GM12878 (cell line): ENCODE measurements at regions not wholly inside any gene's neighbourhood (a gene's known extent, or its start where the extent isn't known, plus 50 kb on each side); places are given as distances from the start of the nearest gene placed in this dataset.

Source experiments
- ATAC-seq: fragments of 200-7000 bp; cut with Tn5 transposase; 3 replicates; pipeline ENCODE4 v1.9.1; 2020; ENCODE audit warnings: mild to moderate bottlenecking, moderate library complexity
- BruUV-seq: library from RNA; stranded (reverse); fragments of 400-500 nt; replicated peaks from 2 replicates; lab custom pipeline; 2021; lab: Mats Ljungman, UMichigan
- CTCF ChIA-PET: fragments of 300-600 bp; sonication (Branson Sonifier 250); formaldehyde crosslinking; extraction: SDS; loops from one replicate; lab custom pipeline; 2021; ENCODE audit warnings: inconsistent platforms; lab: Yijun Ruan, JAX
- POLR2A ChIA-PET: fragments of 350-600 bp; formaldehyde crosslinking; extraction: SDS; loops from one replicate; lab custom pipeline; 2021; ENCODE audit warnings: inconsistent platforms; lab: Charles Lee
- RAD21 ChIA-PET: fragments of 300-600 bp; sonication (Branson Sonifier 250); formaldehyde crosslinking; loops from one replicate; lab custom pipeline; 2023; ENCODE audit warnings: antibody characterized with exemption; ENCODE audit not compliant: unreplicated experiment; lab: Charles Lee
- SMC1A ChIA-PET: fragments of 300-600 bp; sonication (Branson Sonifier 250); formaldehyde crosslinking; loops from one replicate; lab custom pipeline; 2023; ENCODE audit not compliant: unreplicated experiment, uncharacterized antibody; lab: Charles Lee
- DNase-seq: peaks from one replicate; pipeline ENCODE4 v3.0.0-alpha.2; 2011; ENCODE audit warnings: low read depth, low spot score
- FAIRE-seq: peaks from 3 replicates; lab custom pipeline; 2011; peaks lifted over from hg19 to GRCh38; lab: Jason Lieb, UNC
- H2AFZ ChIP-seq: 2 replicates; pipeline ENCODE4 v1.6.0; 2011; ENCODE audit warnings: low read depth, low read length, control low read depth; ENCODE audit not compliant: control insufficient read depth
- H3K27ac ChIP-seq: 2 replicates; pipeline ENCODE4 v1.5.1; 2011; ENCODE audit warnings: control low read depth; ENCODE audit not compliant: control insufficient read depth, insufficient read depth
- H3K27me3 ChIP-seq, 2 experiments: replicated peaks in 1 of 2; 2 replicates each; pipeline versions ENCODE4 v1.6.0 to v1.6.1; 2011; ENCODE audit warnings: low read length in 1 of 2; ENCODE audit not compliant: control insufficient read depth in 2 of 2, insufficient read depth in 2 of 2
- H3K36me3 ChIP-seq, 2 experiments: 2 replicates each; pipeline ENCODE4 v1.5.1; 2011; ENCODE audit warnings: low read length in 1 of 2; ENCODE audit not compliant: control insufficient read depth in 2 of 2, insufficient read depth in 2 of 2
- H3K4me1 ChIP-seq: 2 replicates; pipeline ENCODE4 v1.6.1; 2011; ENCODE audit warnings: mild to moderate bottlenecking, low read length, moderate library complexity, mixed read lengths; ENCODE audit not compliant: control insufficient read depth, insufficient read depth
- H3K4me2 ChIP-seq: 2 replicates; pipeline ENCODE4 v1.6.0; 2011; ENCODE audit warnings: control low read depth; ENCODE audit not compliant: control insufficient read depth, insufficient read depth
- H3K4me3 ChIP-seq: fragments of 200-600 bp; sonication (generic); 2 replicates; pipeline ENCODE4 v1.5.1; 2016
- H3K79me2 ChIP-seq: 2 replicates; pipeline ENCODE4 v1.6.0; 2011; ENCODE audit warnings: low read length; ENCODE audit not compliant: control insufficient read depth, insufficient read depth
- H3K9ac ChIP-seq: 2 replicates; pipeline ENCODE4 v1.8.0; 2011; ENCODE audit warnings: low read length, control low read depth, mixed read lengths; ENCODE audit not compliant: control insufficient read depth, insufficient read depth
- H3K9me3 ChIP-seq: replicated peaks from 3 replicates; pipeline ENCODE4 v1.5.1; 2011; ENCODE audit warnings: mild to moderate bottlenecking, low read length; ENCODE audit not compliant: control insufficient read depth, insufficient read depth
- H4K20me1 ChIP-seq: 2 replicates; pipeline ENCODE4 v1.6.0; 2011; ENCODE audit not compliant: control insufficient read depth, insufficient read depth
- BACH1 ChIP-seq: fragments of 450-650 bp; IDR thresholded peaks from 2 replicates; pipeline ENCODE4 v1.6.1; 2017; ENCODE audit warnings: mild to moderate bottlenecking, borderline replicate concordance
- CHD1 ChIP-seq: IDR thresholded peaks from 2 replicates; pipeline ENCODE4 v1.6.1; 2012; ENCODE audit warnings: low read depth, low read length, improper control_type of control experiment
- EGR1 ChIP-seq, 2 experiments: IDR thresholded peaks; 1 replicate in 1 of 2; 2 replicates in 1 of 2; pipeline ENCODE4 v1.6.1; 2011 to 2012; ENCODE audit warnings: low read depth in 2 of 2, low read length in 2 of 2, borderline replicate concordance in 1 of 2, mild to moderate bottlenecking in 1 of 2, moderate library complexity in 1 of 2
- FOXM1 ChIP-seq: IDR thresholded peaks from 2 replicates; pipeline ENCODE4 v1.6.1; 2012; ENCODE audit warnings: low read depth, mild to moderate bottlenecking, inconsistent platforms, low read length, moderate library complexity
- MYC ChIP-seq: IDR thresholded peaks from 2 replicates; pipeline ENCODE4 v1.6.1; 2011; ENCODE audit warnings: mild to moderate bottlenecking, low read length, moderate library complexity, inconsistent platforms; ENCODE audit not compliant: insufficient read depth, insufficient replicate concordance, insufficient read length, severe bottlenecking
- NR2F1 ChIP-seq: fragments of 450-650 bp; conservative IDR thresholded peaks from 2 replicates; pipeline ENCODE4 v1.6.1; 2017; ENCODE audit warnings: mild to moderate bottlenecking
- PAX8 ChIP-seq: fragments of 450-650 bp; IDR thresholded peaks from 2 replicates; pipeline ENCODE4 v1.6.1; 2017; ENCODE audit warnings: mild to moderate bottlenecking, moderate library complexity
- PKNOX1 ChIP-seq: fragments of 450-650 bp; IDR thresholded peaks from 2 replicates; pipeline ENCODE4 v1.6.1; 2016; ENCODE audit warnings: mild to moderate bottlenecking
- RAD51 ChIP-seq: fragments of 450-650 bp; IDR thresholded peaks from 2 replicates; pipeline ENCODE4 v1.6.1; 2016; ENCODE audit warnings: moderate library complexity, mild to moderate bottlenecking, inconsistent platforms
- REST ChIP-seq: IDR thresholded peaks from 2 replicates; pipeline ENCODE4 v1.6.1; 2012; ENCODE audit warnings: mild to moderate bottlenecking, low read depth, low read length
- SIX5 ChIP-seq: IDR thresholded peaks from 2 replicates; pipeline ENCODE4 v1.6.1; 2011; ENCODE audit warnings: mild to moderate bottlenecking, low read depth, low read length, moderate library complexity; ENCODE audit not compliant: severe bottlenecking
- ZNF274 ChIP-seq: IDR thresholded peaks from one replicate; pipeline ENCODE4 v1.8.0; 2011; ENCODE audit not compliant: insufficient read length, insufficient read depth
- WGBS: methylation state at CpG from one replicate; pipeline ENCODE4 v1.1.6; 2016; ENCODE audit warnings: low lambda C conversion rate; ENCODE audit not compliant: insufficient replicate concordance, insufficient coverage; ENCODE audit errors: missing lambda C conversion rate; 5-methylcytosine and 5-hydroxymethylcytosine counted together
- in situ Hi-C: fragments of 300-500 bp; cut with MboI; formaldehyde crosslinking; loops from 9 replicates; pipeline ENCODE4 v1.14.3; 2018; ENCODE audit warnings: mixed read lengths
- intact Hi-C: fragments of 100-400 bp; cut with micrococcal nuclease; formaldehyde crosslinking; loops from one replicate; pipeline ENCODE4 v1.14.2; 2022; ENCODE audit not compliant: unreplicated experiment
- TF ChIP-seq, protein P1 (sequence below), 3 experiments: IDR thresholded peaks in 2 of 3; conservative IDR thresholded peaks in 1 of 3; 2 replicates each; pipeline ENCODE4 v1.5.1; 2011; ENCODE audit warnings: low read depth in 3 of 3, low read length in 3 of 3, mild to moderate bottlenecking in 3 of 3, control low read depth in 2 of 3, moderate library complexity in 2 of 3, inconsistent platforms in 1 of 3, mixed read lengths in 1 of 3; ENCODE audit not compliant: control insufficient read depth in 2 of 3, insufficient read depth in 1 of 3; ENCODE audit errors: extremely low read depth in 1 of 3
- TF ChIP-seq, protein P2 (sequence below): IDR thresholded peaks from 2 replicates; pipeline ENCODE4 v1.6.1; 2011; ENCODE audit warnings: borderline replicate concordance, low read depth, mild to moderate bottlenecking, moderate library complexity, mixed read lengths, low read length; ENCODE audit not compliant: insufficient read depth; ENCODE audit errors: extremely low read length

GRCh38 chr2:176467595-176467994 lies 198.4 kb downstream of the MTX2 start (continued):
- TF ChIP-seq REST (no peak), NR2F1 (no peak)

DNA sequence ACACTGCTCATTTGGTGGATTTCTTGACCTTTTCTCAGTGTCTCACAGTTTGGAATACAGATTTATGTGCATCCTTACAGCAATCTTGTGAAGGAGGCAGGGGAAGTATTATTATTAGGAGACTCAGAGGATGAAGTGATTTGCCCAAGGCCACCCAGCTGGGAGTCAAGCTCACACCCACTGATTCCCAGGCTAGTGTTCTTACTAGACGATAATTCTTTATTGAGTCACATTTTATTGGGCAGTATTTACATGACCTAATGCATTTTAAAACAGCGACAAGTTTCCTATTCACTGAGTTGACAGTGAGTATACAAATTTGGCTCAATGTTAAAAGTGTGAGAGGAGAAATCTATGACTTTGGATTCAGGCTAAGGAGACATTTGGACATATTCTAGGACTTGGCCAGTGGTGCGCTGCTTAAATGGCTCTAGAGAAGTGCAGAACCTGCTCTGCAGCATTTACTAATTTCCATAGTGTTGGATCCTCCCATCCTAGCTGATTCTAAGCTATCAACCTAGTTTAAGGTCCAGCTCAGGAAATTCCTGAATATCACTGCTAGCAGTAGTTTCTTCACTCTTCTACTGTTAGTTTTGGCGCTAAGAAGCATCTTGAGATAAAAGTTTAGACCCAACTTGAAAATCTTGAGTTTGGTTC lies 199.3 kb downstream of the MTX2 start:
- ATAC-seq, result no peak
- in situ Hi-C loops, result no loop called here
- ChIA-PET RAD21 (no interaction called here), SMC1A (interaction anchor here (1.6 kb wide), 1 partner anchor 13 kb away, joined by 5 read pairs; no protein-coding TSS in a partner anchor), POLR2A (no interaction called here), CTCF (interaction anchor here (1.0 to 1.1 kb wide), 2 partner anchors 13 to 86 kb away, joined by 3 to 4 read pairs; no protein-coding TSS in a partner anchor)
- no peaks in the 10 kb centered on the region for H3K79me2 ChIP-seq
- H3K36me3 ChIP-seq, result no peaks in the 10 kb centered on the region
- H3K27ac ChIP-seq, result no peak overlapping the region
- no peak overlapping the region for H3K4me3 ChIP-seq
- H3K9me3 ChIP-seq, result no peaks in the 10 kb centered on the region
- WGBS, result 86% methylated on average over 4 of the region's 4 CpGs
- no peaks in the 10 kb centered on the region for H4K20me1 ChIP-seq
- DNase-seq, result no peak
- no TSS peak for BruUV-seq
- intact Hi-C loops, result no loop called here
- no peak overlapping the region for H3K4me2 ChIP-seq
- H2AFZ ChIP-seq, result no peak overlapping the region
- FAIRE-seq, result no peak
- H3K4me1 ChIP-seq, result no peaks in the 10 kb centered on the region; the same call in 1 of the 2 replicates
- no peak overlapping the region for H3K9ac ChIP-seq
- peaks cover 0 to 4% of the 10 kb centered on the region in 2 experiments; a peak in 2 of 4 replicates for H3K27me3 ChIP-seq
- TF ChIP-seq MYC (no peak), PAX8 (no peak), ZNF274 (no peak), CHD1 (no peak), BACH1 (no peak), SIX5 (no peak), RAD51 (no peak), EGR1 (IDR thresholded peaks at IDR 0.05; ENCODE audit: borderline replicate concordance in 1 of 2, low read depth in 2 of 2, low read length in 2 of 2) (no peak), PKNOX1 (no peak), FOXM1 (no peak)
- TF ChIP-seq, protein P1, sequence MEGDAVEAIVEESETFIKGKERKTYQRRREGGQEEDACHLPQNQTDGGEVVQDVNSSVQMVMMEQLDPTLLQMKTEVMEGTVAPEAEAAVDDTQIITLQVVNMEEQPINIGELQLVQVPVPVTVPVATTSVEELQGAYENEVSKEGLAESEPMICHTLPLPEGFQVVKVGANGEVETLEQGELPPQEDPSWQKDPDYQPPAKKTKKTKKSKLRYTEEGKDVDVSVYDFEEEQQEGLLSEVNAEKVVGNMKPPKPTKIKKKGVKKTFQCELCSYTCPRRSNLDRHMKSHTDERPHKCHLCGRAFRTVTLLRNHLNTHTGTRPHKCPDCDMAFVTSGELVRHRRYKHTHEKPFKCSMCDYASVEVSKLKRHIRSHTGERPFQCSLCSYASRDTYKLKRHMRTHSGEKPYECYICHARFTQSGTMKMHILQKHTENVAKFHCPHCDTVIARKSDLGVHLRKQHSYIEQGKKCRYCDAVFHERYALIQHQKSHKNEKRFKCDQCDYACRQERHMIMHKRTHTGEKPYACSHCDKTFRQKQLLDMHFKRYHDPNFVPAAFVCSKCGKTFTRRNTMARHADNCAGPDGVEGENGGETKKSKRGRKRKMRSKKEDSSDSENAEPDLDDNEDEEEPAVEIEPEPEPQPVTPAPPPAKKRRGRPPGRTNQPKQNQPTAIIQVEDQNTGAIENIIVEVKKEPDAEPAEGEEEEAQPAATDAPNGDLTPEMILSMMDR (IDR thresholded peaks at IDR 0.05 in 2 of 3, conservative IDR thresholded peaks at IDR 0.05 in 1 of 3; ENCODE audit: control insufficient read depth in 2 of 3, extremely low read depth in 1 of 3, insufficient read depth in 1 of 3, low read depth in 3 of 3, low read length in 3 of 3), result no peak
- TF ChIP-seq, protein P2, sequence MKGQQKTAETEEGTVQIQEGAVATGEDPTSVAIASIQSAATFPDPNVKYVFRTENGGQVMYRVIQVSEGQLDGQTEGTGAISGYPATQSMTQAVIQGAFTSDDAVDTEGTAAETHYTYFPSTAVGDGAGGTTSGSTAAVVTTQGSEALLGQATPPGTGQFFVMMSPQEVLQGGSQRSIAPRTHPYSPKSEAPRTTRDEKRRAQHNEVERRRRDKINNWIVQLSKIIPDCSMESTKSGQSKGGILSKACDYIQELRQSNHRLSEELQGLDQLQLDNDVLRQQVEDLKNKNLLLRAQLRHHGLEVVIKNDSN, result no peak
